Ecto neural progenitor cell (in vitro differentiated cells): ENCODE measurements at regions not wholly inside any gene's neighbourhood (a gene's known extent, or its start where the extent isn't known, plus 50 kb on each side); places are given as distances from the start of the nearest gene placed in this dataset.

Experiments
- DNase-seq: peaks from one replicate; pipeline ENCODE4 v3.0.0-alpha.2; 2018; ENCODE audit warnings: low spot score

DNA sequence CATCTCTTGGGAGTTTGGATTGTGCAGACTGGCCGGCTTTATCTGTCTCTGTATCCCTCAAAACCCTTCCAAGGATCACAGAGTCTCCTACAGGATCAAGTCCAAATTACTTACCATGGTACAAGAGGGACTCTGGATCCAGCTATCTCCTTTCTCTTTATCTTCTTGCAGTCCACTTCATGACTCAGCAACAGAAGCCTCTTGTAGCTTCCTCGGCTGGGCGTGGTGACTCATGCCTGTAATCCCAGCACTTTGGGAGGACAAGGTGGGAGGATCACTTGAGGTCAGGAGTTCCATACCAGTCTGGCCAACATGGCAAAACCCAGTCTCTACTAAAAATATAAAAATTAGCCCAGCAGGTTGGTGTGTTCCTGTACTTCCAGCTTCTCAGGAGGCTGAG lies 189.7 kb downstream of the BCAT1 start:
- no peak for DNase-seq

DNA sequence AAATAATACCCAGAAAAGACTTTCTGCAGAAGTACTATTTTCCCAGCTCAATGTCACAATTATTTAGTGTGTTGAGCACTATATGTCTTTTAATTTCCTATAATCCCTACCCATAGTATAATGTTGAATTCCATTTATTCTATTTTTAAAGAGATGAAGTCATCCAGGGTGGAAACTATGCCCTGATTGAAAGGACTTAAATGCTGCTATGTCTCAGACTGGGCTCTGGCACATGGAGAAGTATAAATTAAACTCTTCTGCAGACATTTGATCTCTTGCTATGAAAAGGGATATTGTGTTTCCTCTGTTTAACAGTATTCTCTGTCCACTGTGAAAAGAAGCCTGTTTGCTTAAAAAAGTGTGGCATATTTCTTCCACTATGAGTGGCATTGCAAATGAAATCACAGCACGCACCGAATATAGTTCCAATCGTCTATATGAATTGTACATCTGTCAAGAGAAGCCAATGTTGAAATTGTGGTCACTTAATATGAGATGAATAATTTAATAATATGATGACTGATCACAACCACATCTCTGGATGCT lies 192.3 kb downstream of the BCAT1 start:
- no peak for DNase-seq

GRCh38 chr12:24754690-24755638 lies 193.9 kb downstream of the BCAT1 start:
- DNase-seq = no peak

GRCh38 chr12:24752763-24753462 lies 196.0 kb downstream of the BCAT1 start:
- no peak for DNase-seq

GRCh38 chr12:24751181-24751580 lies 197.7 kb downstream of the BCAT1 start:
- no peak for DNase-seq

GRCh38 chr12:24750263-24750662 lies 198.6 kb downstream of the BCAT1 start:
- peak; percentile 53 for DNase-seq

- DNase-seq = no peak
These were observed 199.7 kb downstream of the BCAT1 start for GRCh38 chr12:24749171-24749570.

DNA sequence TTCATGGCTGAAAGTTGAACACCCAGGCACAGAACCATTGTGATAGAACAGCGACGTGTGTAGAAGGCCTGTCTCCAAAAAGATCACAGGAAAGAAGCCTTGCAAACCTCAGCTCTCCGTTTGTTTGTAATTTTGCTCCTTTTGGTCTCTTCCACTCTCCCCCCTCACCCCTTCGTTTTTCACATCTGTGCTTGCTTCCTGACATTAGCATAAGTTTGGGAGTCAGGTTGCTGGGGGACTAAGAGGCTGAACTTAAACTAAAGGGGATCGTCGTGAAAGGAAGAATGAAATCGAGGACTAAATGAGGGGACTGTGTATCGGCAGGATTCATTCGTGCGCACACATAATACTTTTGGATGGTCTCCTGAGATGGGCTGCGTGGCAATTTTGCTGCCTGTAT lies 200.6 kb downstream of the BCAT1 start:
- no peak for DNase-seq

- no peak for DNase-seq
These were observed 202.0 kb downstream of the BCAT1 start for GRCh38 chr12:24746864-24747263.

DNA sequence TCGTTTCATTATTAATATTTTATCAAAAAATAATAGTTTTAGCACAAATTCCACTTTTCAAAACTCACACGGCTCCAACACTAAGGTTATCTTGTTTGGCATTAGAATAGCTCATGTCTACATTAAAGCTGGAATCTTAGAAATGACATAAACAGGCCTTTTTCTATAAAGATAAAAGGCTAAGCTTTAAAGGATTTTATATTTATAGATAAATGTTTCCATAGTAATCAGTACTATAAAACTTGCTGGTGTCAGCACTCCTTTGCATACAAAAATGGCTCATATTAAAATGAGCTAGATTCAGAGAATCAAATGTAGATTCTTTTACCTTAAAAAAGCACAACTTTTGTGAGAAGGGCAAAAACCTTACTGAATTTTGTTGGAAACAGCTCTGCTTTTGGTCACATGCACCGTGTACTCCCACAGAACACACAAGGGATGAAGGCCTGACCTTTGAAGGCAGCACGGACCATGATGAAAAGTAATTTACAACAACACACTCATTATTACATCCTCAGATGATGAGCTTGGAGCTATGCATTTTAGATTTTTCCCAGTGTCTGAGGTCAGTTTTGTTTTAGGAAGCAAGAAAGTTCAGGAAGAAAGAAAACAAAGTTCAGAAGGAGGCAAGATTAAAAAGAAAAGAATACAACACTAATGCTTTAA lies 202.8 kb downstream of the BCAT1 start:
- no peak for DNase-seq

- DNase-seq = no peak
These were observed 204.7 kb downstream of the BCAT1 start for GRCh38 chr12:24743941-24744793.

GRCh38 chr12:24742378-24742777 lies 206.5 kb downstream of the BCAT1 start:
- DNase-seq = no peak

- no peak for DNase-seq
These were observed 207.7 kb downstream of the BCAT1 start for GRCh38 chr12:24741216-24741615.

DNA sequence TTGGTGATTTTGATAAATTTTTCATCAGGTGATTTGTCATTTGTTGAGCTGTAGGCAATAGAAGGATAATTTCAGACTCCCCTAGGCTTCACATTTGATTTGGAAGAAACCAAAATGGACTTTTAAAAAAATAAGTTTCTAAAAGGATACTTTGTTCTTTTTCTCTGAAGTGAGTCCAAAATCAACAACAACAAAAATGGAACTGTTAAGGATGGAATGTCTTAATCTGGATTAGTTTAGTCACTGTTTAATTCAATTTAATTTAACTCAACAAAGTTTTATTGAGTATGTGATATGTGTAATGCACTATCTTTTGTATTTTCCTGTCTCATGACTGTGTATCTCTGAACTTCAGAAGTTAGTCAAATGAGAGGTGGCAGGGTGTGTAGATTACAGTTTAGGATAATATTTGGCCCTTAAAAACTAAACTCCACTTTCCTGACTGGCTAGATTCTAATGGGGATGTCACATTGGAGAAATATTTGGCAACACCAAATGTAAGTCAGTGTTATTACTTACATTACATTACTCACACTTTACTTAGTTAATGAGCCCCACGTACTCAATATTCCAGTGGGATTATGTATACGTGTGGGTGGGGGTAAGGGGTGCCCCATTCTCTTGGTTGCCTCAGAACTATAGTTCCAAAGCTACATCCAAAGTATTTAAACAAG lies 209.7 kb downstream of the BCAT1 start:
- no peak for DNase-seq

- DNase-seq = no peak
These were observed 210.5 kb downstream of the BCAT1 start for GRCh38 chr12:24738441-24738840.

DNA sequence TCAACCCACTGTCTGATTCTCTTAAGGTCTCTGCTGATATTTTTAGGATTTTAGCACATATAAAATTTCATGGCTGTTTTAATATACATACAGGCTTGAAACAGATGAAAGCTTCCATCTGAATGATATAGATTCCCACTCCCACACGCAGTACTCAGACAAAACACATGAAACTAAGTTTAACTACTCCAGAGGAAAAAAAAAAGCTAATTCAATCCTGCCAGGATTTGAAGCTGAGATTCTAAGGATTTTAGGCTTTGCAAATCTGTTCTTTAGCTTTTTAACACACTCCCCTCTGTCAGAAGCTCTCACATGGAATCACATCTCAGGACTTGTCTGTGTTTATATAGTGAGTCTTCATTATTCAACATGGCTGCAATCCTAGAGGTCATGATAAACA lies 217.3 kb downstream of the BCAT1 start:
- DNase-seq = no peak

GRCh38 chr12:24730489-24730896 lies 218.4 kb downstream of the BCAT1 start:
- DNase-seq = no peak

GRCh38 chr12:24728826-24729225 lies 220.1 kb downstream of the BCAT1 start:
- no peak for DNase-seq

DNA sequence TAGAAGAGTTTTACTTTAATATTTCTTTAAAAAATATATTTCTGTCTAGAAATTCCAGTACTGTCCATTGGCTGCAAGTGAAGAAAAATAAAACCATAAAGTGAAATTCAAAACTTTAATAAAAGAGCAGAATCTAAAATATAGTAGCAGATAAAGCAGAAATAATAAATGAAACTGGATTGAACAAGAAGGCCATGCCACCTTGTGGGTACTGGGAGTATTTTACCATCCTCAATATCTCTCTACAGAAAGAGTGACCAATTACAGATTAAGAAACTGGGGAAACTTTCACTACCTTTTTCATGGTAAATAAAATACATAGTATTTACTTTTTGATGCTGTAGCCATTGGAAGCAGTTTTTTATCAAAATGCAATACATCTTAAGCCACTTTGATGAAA lies 220.5 kb downstream of the BCAT1 start:
- no peak for DNase-seq

- no peak for DNase-seq
These were observed 223.3 kb downstream of the BCAT1 start for GRCh38 chr12:24725616-24726015.

DNA sequence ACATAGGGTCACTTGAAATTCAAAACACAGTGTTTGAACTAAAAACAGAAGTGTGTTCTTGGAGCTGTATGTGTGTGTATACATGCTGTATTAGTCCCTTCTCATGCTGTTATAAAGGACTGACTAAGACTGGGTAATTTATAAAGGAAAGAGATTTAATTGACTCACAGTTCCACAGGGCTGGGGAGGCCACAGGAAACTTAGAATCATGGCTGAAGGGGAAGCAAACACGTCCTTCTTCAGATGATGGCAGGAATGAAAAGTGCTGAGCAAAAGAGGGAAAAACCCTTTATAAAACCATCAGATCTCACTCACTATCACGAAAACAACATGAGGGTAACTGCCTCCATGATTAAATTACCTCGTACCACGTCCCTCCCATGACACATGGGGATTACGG lies 224.1 kb downstream of the BCAT1 start:
- DNase-seq = no peak
